Neural cell (in vitro differentiated cells): ENCODE measurements at regions not wholly inside any gene's neighbourhood (a gene's known extent, or its start where the extent isn't known, plus 50 kb on each side); places are given as distances from the start of the nearest gene placed in this dataset.

ENCODE experiments used
- H2AFZ ChIP-seq: fragments of 200-600, 300-800 bp; sonication (generic), shearing (Covaris generic); 2 replicates; pipeline ENCODE4 v1.6.0; 2014; ENCODE audit warnings: low read depth, mild to moderate bottlenecking, antibody characterized with exemption, low read length, moderate library complexity
- H3F3A ChIP-seq: fragments of 200-600 bp; shearing (Covaris generic); 2 replicates; pipeline ENCODE4 v1.6.1; 2016; ENCODE audit warnings: mild to moderate bottlenecking, moderate library complexity, mixed read lengths, antibody characterized with exemption, low read length; ENCODE audit not compliant: insufficient read depth, poor library complexity, severe bottlenecking
- H3K27ac ChIP-seq: fragments of 200-600, 300-800 bp; sonication (generic), shearing (Covaris generic); 2 replicates; pipeline ENCODE4 v1.5.1; 2014; ENCODE audit warnings: mild to moderate bottlenecking, low read length, moderate library complexity
- H3K27me3 ChIP-seq: fragments of 300-800, 200-600 bp; sonication (generic), shearing (Covaris generic); 2 replicates; pipeline ENCODE4 v1.6.0; 2014; ENCODE audit warnings: mild to moderate bottlenecking, low read depth, low read length, moderate library complexity; ENCODE audit not compliant: insufficient read depth
- H3K36me3 ChIP-seq: fragments of 300-800, 200-600 bp; sonication (generic), shearing (Covaris generic); 2 replicates; pipeline ENCODE4 v1.5.1; 2014; ENCODE audit warnings: mild to moderate bottlenecking, antibody characterized with exemption, low read length, moderate library complexity; ENCODE audit not compliant: insufficient read depth
- H3K4me2 ChIP-seq: fragments of 300-800, 200-600 bp; sonication (generic), shearing (Covaris generic); 2 replicates; pipeline ENCODE4 v1.6.0; 2014; ENCODE audit warnings: mild to moderate bottlenecking, low read length
- H3K4me3 ChIP-seq: fragments of 300-800, 200-600 bp; sonication (generic), shearing (Covaris generic); 2 replicates; pipeline ENCODE4 v1.5.1; 2014; ENCODE audit warnings: mild to moderate bottlenecking, low read length, moderate library complexity
- H3K79me2 ChIP-seq: fragments of 200-600 bp; shearing (Covaris generic); replicated peaks from 2 replicates; pipeline ENCODE4 v1.6.0; 2014; ENCODE audit warnings: mild to moderate bottlenecking, low read length, moderate library complexity; ENCODE audit not compliant: insufficient read depth
- H3K9ac ChIP-seq: fragments of 300-800, 200-600 bp; sonication (generic), shearing (Covaris generic); 2 replicates; pipeline ENCODE4 v1.6.1; 2016; ENCODE audit warnings: mild to moderate bottlenecking, low read length, mixed read lengths
- H3K9me2 ChIP-seq: fragments of 200-600 bp; shearing (Covaris generic); 2 replicates; pipeline ENCODE4 v1.6.1; 2016; ENCODE audit warnings: mild to moderate bottlenecking, low read length, mixed read lengths; ENCODE audit not compliant: insufficient read depth
- H3K9me3 ChIP-seq: fragments of 200-600, 300-800 bp; sonication (generic), shearing (Covaris generic); 2 replicates; pipeline ENCODE4 v1.6.1; 2016; ENCODE audit warnings: mild to moderate bottlenecking, mixed run types, low read length, moderate library complexity, mixed read lengths
- H4K20me1 ChIP-seq: fragments of 200-600 bp; shearing (Covaris generic); 2 replicates; pipeline ENCODE4 v1.6.1; 2016; ENCODE audit warnings: mild to moderate bottlenecking, mixed run types; ENCODE audit not compliant: insufficient read depth
- CTCF ChIP-seq: fragments of 450-650 bp; IDR thresholded peaks from 2 replicates; pipeline ENCODE4 v1.5.1; 2014; ENCODE audit warnings: antibody characterized with exemption, mild to moderate bottlenecking, moderate library complexity; ENCODE audit not compliant: poor library complexity, severe bottlenecking
- EP300 ChIP-seq: fragments of 450-650 bp; conservative IDR thresholded peaks from 2 replicates; pipeline ENCODE4 v1.6.1; 2014; ENCODE audit warnings: antibody characterized with exemption, mild to moderate bottlenecking, moderate library complexity; ENCODE audit not compliant: poor library complexity, severe bottlenecking
- EZH2 ChIP-seq: fragments of 200-600, 300-800 bp; shearing (Covaris generic), sonication (generic); IDR thresholded peaks from 2 replicates; pipeline ENCODE4 v1.6.1; 2014; ENCODE audit warnings: antibody characterized with exemption, low read length, borderline replicate concordance, mild to moderate bottlenecking; ENCODE audit not compliant: insufficient read depth, poor library complexity, severe bottlenecking
- MXI1 ChIP-seq: fragments of 450-650 bp; conservative IDR thresholded peaks from 2 replicates; pipeline ENCODE4 v1.6.1; 2014; ENCODE audit warnings: antibody characterized with exemption, mild to moderate bottlenecking; ENCODE audit not compliant: poor library complexity, severe bottlenecking
- POLR2AphosphoS5 ChIP-seq: IDR thresholded peaks from 2 replicates; pipeline ENCODE4 v1.6.1; 2012
- RAD21 ChIP-seq: fragments of 450-650 bp; conservative IDR thresholded peaks from 2 replicates; pipeline ENCODE4 v1.6.1; 2014; ENCODE audit warnings: antibody characterized with exemption, mild to moderate bottlenecking, moderate library complexity
- REST ChIP-seq: IDR thresholded peaks from 2 replicates; pipeline ENCODE4 v1.6.1; 2012; ENCODE audit warnings: borderline replicate concordance
- SMC3 ChIP-seq: fragments of 450-650 bp; conservative IDR thresholded peaks from 2 replicates; pipeline ENCODE4 v1.6.1; 2014; ENCODE audit warnings: antibody characterized with exemption, mild to moderate bottlenecking, moderate library complexity; ENCODE audit not compliant: poor library complexity
- TAF1 ChIP-seq: IDR thresholded peaks from 2 replicates; pipeline ENCODE4 v1.6.1; 2012; ENCODE audit warnings: low read depth

GRCh38 chr11:32216749-32217148 is 125.9 kb downstream of the RCN1 start:
- TF ChIP-seq EP300 (no peak), RAD21 (no peak), EZH2 (no peak), SMC3 (no peak), MXI1 (no peak), TAF1 (no peak), REST (no peak), CTCF (no peak), POLR2AphosphoS5 (no peak)

GRCh38 chr11:32219320-32219719 is 128.4 kb downstream of the RCN1 start:
- H2AFZ ChIP-seq: no peak overlapping the region
- H3K27ac ChIP-seq: no peak overlapping the region
- no peak overlapping the region for H3K4me3 ChIP-seq
- no peaks in the 10 kb centered on the region for H3K27me3 ChIP-seq
- no peak overlapping the region for H3K4me2 ChIP-seq
- H3K9ac ChIP-seq: no peak overlapping the region
- no peaks in the 10 kb centered on the region for H3K36me3 ChIP-seq
- H4K20me1 ChIP-seq: no peaks in the 10 kb centered on the region
- no peaks in the 10 kb centered on the region for H3K9me3 ChIP-seq
- H3K79me2 ChIP-seq: no peaks in the 10 kb centered on the region
- no peaks in the 10 kb centered on the region for H3F3A ChIP-seq
- TF ChIP-seq POLR2AphosphoS5: no peak
- no peak for TF ChIP-seq EP300
- no peak for TF ChIP-seq CTCF
- no peak for TF ChIP-seq TAF1
- no peak for TF ChIP-seq REST
- no peak for TF ChIP-seq MXI1
- no peak for TF ChIP-seq SMC3
- TF ChIP-seq EZH2: no peak
- no peak for TF ChIP-seq RAD21
- no peaks in the 10 kb centered on the region for H3K9me2 ChIP-seq

More at GRCh38 chr11:32216749-32217148, 125.9 kb downstream of the RCN1 start:
- no peaks in the 10 kb centered on the region for H3F3A ChIP-seq
- H3K4me2 ChIP-seq: no peak overlapping the region
- H3K36me3 ChIP-seq: no peaks in the 10 kb centered on the region
- H3K9me2 ChIP-seq: no peaks in the 10 kb centered on the region
- H2AFZ ChIP-seq: no peak overlapping the region
- no peak overlapping the region for H3K4me3 ChIP-seq
- no peaks in the 10 kb centered on the region for H3K9me3 ChIP-seq
- H4K20me1 ChIP-seq: no peaks in the 10 kb centered on the region
- no peak overlapping the region for H3K9ac ChIP-seq
- H3K79me2 ChIP-seq: no peaks in the 10 kb centered on the region
- H3K27ac ChIP-seq: no peak overlapping the region
- no peaks in the 10 kb centered on the region for H3K27me3 ChIP-seq
